HG03354 (cell line): ENCODE measurements at regions not wholly inside any gene's neighbourhood (a gene's known extent, or its start where the extent isn't known, plus 50 kb on each side); places are given as distances from the start of the nearest gene placed in this dataset.
A peak's percentile ranks its signal among the peaks of the same experiment; 100 is the strongest.
"Not testable (repeated sequence)": the region's sequence is repeated elsewhere in the genome, so short reads cannot be mapped to it uniquely, and the experiment has no call there.

Source experiments
- ATAC-seq: cut with Tn5 transposase; IDR thresholded peaks from one replicate; pipeline ENCODE4 v1.9.1; 2021; ENCODE audit warnings: mild to moderate bottlenecking; ENCODE audit not compliant: unreplicated experiment, poor library complexity, severe bottlenecking

GRCh38 chr12:94819011-94819410 lies 168.7 kb upstream of the TMCC3 start:
- no peak for ATAC-seq

GRCh38 chr12:94817695-94818075 lies 167.3 kb upstream of the TMCC3 start:
- ATAC-seq: peak; percentile 75

- ATAC-seq: not testable (repeated sequence)
Measured at GRCh38 chr12:94817201-94817600, 166.8 kb upstream of the TMCC3 start.

- not testable (repeated sequence) for ATAC-seq
Measured at GRCh38 chr12:94816746-94817145, 166.4 kb upstream of the TMCC3 start.

GRCh38 chr12:94815958-94816357 lies 165.6 kb upstream of the TMCC3 start:
- ATAC-seq: no peak

GRCh38 chr12:94815450-94815849 lies 165.1 kb upstream of the TMCC3 start:
- no peak for ATAC-seq

GRCh38 chr12:94813314-94813713 lies 163.0 kb upstream of the TMCC3 start:
- no peak for ATAC-seq

GRCh38 chr12:94812345-94812744 lies 162.0 kb upstream of the TMCC3 start:
- no peak for ATAC-seq

- ATAC-seq: peak; percentile 52
Measured at GRCh38 chr12:94811611-94812010, 161.3 kb upstream of the TMCC3 start.

GRCh38 chr12:94807951-94808350 lies 157.6 kb upstream of the TMCC3 start:
- no peak for ATAC-seq

- ATAC-seq: no peak
Measured at GRCh38 chr12:94806617-94807016, 156.3 kb upstream of the TMCC3 start.

- ATAC-seq: no peak
Measured at GRCh38 chr12:94805749-94806529, 155.6 kb upstream of the TMCC3 start.

- no peak for ATAC-seq
Measured at GRCh38 chr12:94803939-94804338, 153.6 kb upstream of the TMCC3 start.

- ATAC-seq: no peak
Measured at GRCh38 chr12:94802796-94803195, 152.4 kb upstream of the TMCC3 start.

GRCh38 chr12:94801745-94802144 lies 151.4 kb upstream of the TMCC3 start:
- ATAC-seq: no peak

- ATAC-seq: no peak
Measured at GRCh38 chr12:94799136-94799535, 148.8 kb upstream of the TMCC3 start.

- ATAC-seq: no peak
Measured at GRCh38 chr12:94798113-94798512, 147.8 kb upstream of the TMCC3 start.

- no peak for ATAC-seq
Measured at GRCh38 chr12:94795520-94795919, 145.2 kb upstream of the TMCC3 start.

GRCh38 chr12:94795044-94795443 lies 144.7 kb upstream of the TMCC3 start:
- no peak for ATAC-seq

GRCh38 chr12:94793191-94793595 lies 142.8 kb upstream of the TMCC3 start:
- ATAC-seq: no peak

GRCh38 chr12:94792693-94793092 lies 142.3 kb upstream of the TMCC3 start:
- no peak for ATAC-seq

- no peak for ATAC-seq
Measured at GRCh38 chr12:94791933-94792332, 141.6 kb upstream of the TMCC3 start.
